Central memory CD8-positive, alpha-beta T cell (primary cell): ENCODE measurements at regions not wholly inside any gene's neighbourhood (a gene's known extent, or its start where the extent isn't known, plus 50 kb on each side); places are given as distances from the start of the nearest gene placed in this dataset.

Source experiments
- ATAC-seq: fragments of 150-1000 bp; cut with Tn5 transposase; replicated peaks from 2 replicates; pipeline ENCODE4 v1.10.0; 2022; ENCODE audit warnings: mild to moderate bottlenecking, moderate FRiP score, moderate number of reproducible peaks; ENCODE audit not compliant: poor library complexity, severe bottlenecking; ENCODE audit errors: extremely low read depth
- DNase-seq, 2 donors: peaks; one replicate each; pipeline ENCODE4 v3.0.0; 2021; ENCODE audit warnings: low spot score in 2 of 2
- H3K27ac Mint-ChIP-seq: one replicate; pipeline ENCODE4 v1.8.0; 2022; ENCODE audit warnings: low read depth, mild to moderate bottlenecking, moderate library complexity, mixed read lengths
- H3K27me3 Mint-ChIP-seq: one replicate; pipeline ENCODE4 v1.8.0; 2022; ENCODE audit warnings: mixed read lengths
- H3K36me3 Mint-ChIP-seq: one replicate; pipeline ENCODE4 v1.8.0; 2022; ENCODE audit warnings: mild to moderate bottlenecking, moderate library complexity, mixed read lengths; ENCODE audit not compliant: insufficient read depth
- H3K4me1 Mint-ChIP-seq: one replicate; pipeline ENCODE4 v1.8.0; 2022; ENCODE audit warnings: mixed read lengths
- H3K4me3 Mint-ChIP-seq: one replicate; pipeline ENCODE4 v1.8.0; 2022; ENCODE audit warnings: mild to moderate bottlenecking, moderate library complexity, mixed read lengths
- H3K9me3 Mint-ChIP-seq: one replicate; pipeline ENCODE4 v1.8.0; 2022; ENCODE audit warnings: mixed read lengths

DNA sequence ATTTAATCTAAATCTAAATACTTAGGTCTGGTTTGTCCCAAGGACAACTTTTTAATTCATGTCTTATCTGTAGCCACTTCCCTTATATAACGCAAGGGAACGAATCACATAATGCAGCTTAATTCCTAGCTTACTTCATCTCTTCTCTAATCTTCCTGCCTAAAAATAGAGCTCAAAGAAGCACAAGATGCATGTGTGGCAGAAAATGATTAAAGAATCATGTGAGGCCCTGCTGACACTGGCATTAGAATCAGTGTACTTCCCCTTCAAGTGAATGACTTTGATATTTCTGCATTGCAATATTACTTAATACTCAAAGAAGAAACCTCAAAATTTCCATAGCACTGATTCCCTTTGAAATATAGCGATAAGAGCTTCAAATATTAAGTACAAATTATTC lies 317.9 kb upstream of the FTMT start:
- Mint-ChIP-seq H3K4me1 (no peaks in the 10 kb centered on the region), H3K36me3 (no peaks in the 10 kb centered on the region), H3K27ac (no peak overlapping the region), H3K27me3 (no peaks in the 10 kb centered on the region), H3K4me3 (no peak overlapping the region), H3K9me3 (peaks cover 22% of the 10 kb centered on the region)
- ATAC-seq = no peak
- DNase-seq = no peak

DNA sequence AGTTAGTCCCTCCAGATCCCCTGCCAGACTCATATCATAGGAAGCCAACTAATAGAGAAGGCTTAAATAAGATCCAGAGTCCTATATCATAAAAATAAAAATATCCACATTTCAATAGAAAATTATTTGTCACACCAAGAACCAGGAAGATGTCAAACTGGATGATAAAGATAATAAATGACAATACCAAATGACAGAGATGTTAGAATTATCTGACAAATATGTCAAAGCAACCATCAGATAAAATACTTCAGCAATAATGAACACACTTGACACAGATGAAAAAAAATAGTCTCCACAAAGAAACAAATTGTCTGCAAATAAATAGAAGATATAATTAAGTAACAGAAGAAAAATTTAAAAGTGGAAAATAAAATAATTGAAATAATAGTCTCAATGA lies 300.7 kb upstream of the FTMT start:
- H3K9me3 Mint-ChIP-seq = peaks cover 5% of the 10 kb centered on the region
- H3K27ac Mint-ChIP-seq = no peak overlapping the region
- no peaks in the 10 kb centered on the region for H3K4me1 Mint-ChIP-seq
- DNase-seq = no peak
- H3K4me3 Mint-ChIP-seq = no peak overlapping the region
- ATAC-seq = no peak
- H3K27me3 Mint-ChIP-seq = no peaks in the 10 kb centered on the region
- H3K36me3 Mint-ChIP-seq = peaks cover 2% of the 10 kb centered on the region

GRCh38 chr5:121559832-121560231 lies 291.9 kb upstream of the FTMT start:
- no peaks in the 10 kb centered on the region for H3K4me1 Mint-ChIP-seq
- no peaks in the 10 kb centered on the region for H3K27me3 Mint-ChIP-seq
- peaks cover 6% of the 10 kb centered on the region for H3K9me3 Mint-ChIP-seq
- DNase-seq (no peak), ATAC-seq (no peak)
- H3K27ac Mint-ChIP-seq = no peak overlapping the region
- no peak overlapping the region for H3K4me3 Mint-ChIP-seq
- H3K36me3 Mint-ChIP-seq = no peaks in the 10 kb centered on the region

DNA sequence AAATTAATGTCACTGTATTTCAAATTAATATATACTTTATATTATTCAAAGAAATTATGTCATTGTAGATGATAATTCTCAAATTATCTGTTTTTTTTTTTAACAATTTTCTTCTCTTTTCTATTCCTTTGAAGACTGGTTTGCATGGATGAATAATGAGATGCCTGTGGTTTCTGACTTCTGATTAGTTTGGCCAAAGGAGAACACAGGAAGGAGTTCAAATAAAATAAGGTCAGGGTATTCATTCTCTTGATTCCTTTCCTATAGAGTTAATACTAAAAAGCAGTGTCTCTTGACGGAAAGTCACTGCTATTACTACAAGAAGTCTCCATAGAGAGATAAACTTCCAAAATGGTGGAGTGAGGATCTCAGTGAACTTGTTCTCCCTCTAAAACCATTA lies 279.6 kb upstream of the FTMT start:
- Mint-ChIP-seq H3K36me3 (no peaks in the 10 kb centered on the region), H3K9me3 (peaks cover 11% of the 10 kb centered on the region), H3K4me1 (no peaks in the 10 kb centered on the region), H3K27me3 (no peaks in the 10 kb centered on the region), H3K27ac (no peak overlapping the region), H3K4me3 (no peak overlapping the region)
- DNase-seq (no peak), ATAC-seq (no peak)

- ATAC-seq (no peak), DNase-seq (no peak)
- no peaks in the 10 kb centered on the region for H3K27me3 Mint-ChIP-seq
- no peaks in the 10 kb centered on the region for H3K4me1 Mint-ChIP-seq
- H3K4me3 Mint-ChIP-seq = no peak overlapping the region
- H3K27ac Mint-ChIP-seq = no peak overlapping the region
- no peaks in the 10 kb centered on the region for H3K36me3 Mint-ChIP-seq
- peaks cover 11% of the 10 kb centered on the region for H3K9me3 Mint-ChIP-seq
Observed at GRCh38 chr5:121573721-121574382, 277.8 kb upstream of the FTMT start.

DNA sequence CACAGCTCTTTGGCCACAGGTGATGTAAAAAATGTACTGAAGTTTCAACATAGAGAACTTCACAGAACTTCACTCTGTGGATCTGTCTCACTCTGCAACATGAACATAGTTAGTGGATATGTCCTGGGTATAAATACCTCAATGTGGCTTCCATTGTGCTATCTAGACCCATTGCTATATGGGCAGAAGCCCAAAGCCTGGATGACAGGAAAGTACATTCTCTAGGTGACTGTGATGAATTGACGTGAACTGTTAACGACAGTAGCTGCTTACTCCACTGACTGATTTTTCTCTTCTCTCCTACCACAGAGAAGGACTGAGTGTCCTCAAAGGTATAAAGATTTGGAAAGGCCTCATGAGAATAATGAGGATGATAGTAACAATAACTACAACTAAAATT lies 270.1 kb upstream of the FTMT start:
- Mint-ChIP-seq H3K36me3 (no peaks in the 10 kb centered on the region), H3K4me1 (no peaks in the 10 kb centered on the region)
- no peak for ATAC-seq

GRCh38 chr5:121596882-121597281 lies 254.8 kb upstream of the FTMT start:
- ATAC-seq (no peak), DNase-seq (no peak)
- H3K27ac Mint-ChIP-seq = no peak overlapping the region
- H3K9me3 Mint-ChIP-seq = peaks cover 13% of the 10 kb centered on the region
- H3K27me3 Mint-ChIP-seq = no peaks in the 10 kb centered on the region
- no peak overlapping the region for H3K4me3 Mint-ChIP-seq
- no peaks in the 10 kb centered on the region for H3K36me3 Mint-ChIP-seq
- no peaks in the 10 kb centered on the region for H3K4me1 Mint-ChIP-seq

More for the DNA sequence above, 270.1 kb upstream of the FTMT start:
- no peaks in the 10 kb centered on the region for H3K27me3 Mint-ChIP-seq
- H3K4me3 Mint-ChIP-seq = no peak overlapping the region
- DNase-seq = no peak
- no peak overlapping the region for H3K27ac Mint-ChIP-seq
- peaks cover 31% of the 10 kb centered on the region for H3K9me3 Mint-ChIP-seq

- no peak for ATAC-seq
- Mint-ChIP-seq H3K27me3 (no peaks in the 10 kb centered on the region), H3K4me1 (no peaks in the 10 kb centered on the region), H3K36me3 (no peaks in the 10 kb centered on the region), H3K9me3 (peaks cover 23% of the 10 kb centered on the region), H3K27ac (no peak overlapping the region), H3K4me3 (no peak overlapping the region)
- no peak for DNase-seq
Observed at GRCh38 chr5:121608826-121609225, 242.9 kb upstream of the FTMT start.

- no peak overlapping the region for H3K27ac Mint-ChIP-seq
- H3K4me1 Mint-ChIP-seq = no peaks in the 10 kb centered on the region
- H3K27me3 Mint-ChIP-seq = no peaks in the 10 kb centered on the region
- DNase-seq (no peak), ATAC-seq (no peak)
- H3K9me3 Mint-ChIP-seq = peaks cover 8% of the 10 kb centered on the region
- H3K4me3 Mint-ChIP-seq = no peak overlapping the region
- H3K36me3 Mint-ChIP-seq = no peaks in the 10 kb centered on the region
Observed at GRCh38 chr5:121624035-121624434, 227.6 kb upstream of the FTMT start.

GRCh38 chr5:121628783-121629182 lies 222.9 kb upstream of the FTMT start:
- DNase-seq (no peak), ATAC-seq (no peak)
- H3K27ac Mint-ChIP-seq = no peak overlapping the region
- H3K9me3 Mint-ChIP-seq = peaks cover 8% of the 10 kb centered on the region
- H3K4me1 Mint-ChIP-seq = no peaks in the 10 kb centered on the region
- no peak overlapping the region for H3K4me3 Mint-ChIP-seq
- no peaks in the 10 kb centered on the region for H3K36me3 Mint-ChIP-seq
- H3K27me3 Mint-ChIP-seq = no peaks in the 10 kb centered on the region

DNA sequence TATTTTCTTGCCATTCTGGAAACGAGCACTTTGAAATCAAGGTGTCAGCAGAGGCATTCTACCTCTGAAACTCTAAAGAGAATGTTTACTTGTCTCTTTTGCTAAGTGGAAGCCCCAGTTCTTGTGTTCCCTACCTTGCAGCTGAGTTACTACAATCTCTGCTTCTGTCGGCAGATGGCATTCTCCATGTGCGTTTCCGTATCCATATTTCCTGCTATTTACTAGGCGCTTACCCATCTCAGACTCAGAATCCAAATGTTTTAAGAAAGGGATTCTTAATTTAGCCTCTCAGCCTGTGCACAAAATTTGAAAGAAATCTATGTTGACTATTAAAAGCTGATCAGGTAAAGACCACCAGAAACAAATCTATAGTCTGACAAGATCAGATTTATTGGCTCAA lies 221.3 kb upstream of the FTMT start:
- H3K4me1 Mint-ChIP-seq = no peaks in the 10 kb centered on the region
- H3K4me3 Mint-ChIP-seq = no peak overlapping the region
- ATAC-seq = no peak
- no peaks in the 10 kb centered on the region for H3K27me3 Mint-ChIP-seq
- H3K36me3 Mint-ChIP-seq = no peaks in the 10 kb centered on the region
- H3K27ac Mint-ChIP-seq = no peak overlapping the region
- no peak for DNase-seq
- H3K9me3 Mint-ChIP-seq = peaks cover under 1% of the 10 kb centered on the region

DNA sequence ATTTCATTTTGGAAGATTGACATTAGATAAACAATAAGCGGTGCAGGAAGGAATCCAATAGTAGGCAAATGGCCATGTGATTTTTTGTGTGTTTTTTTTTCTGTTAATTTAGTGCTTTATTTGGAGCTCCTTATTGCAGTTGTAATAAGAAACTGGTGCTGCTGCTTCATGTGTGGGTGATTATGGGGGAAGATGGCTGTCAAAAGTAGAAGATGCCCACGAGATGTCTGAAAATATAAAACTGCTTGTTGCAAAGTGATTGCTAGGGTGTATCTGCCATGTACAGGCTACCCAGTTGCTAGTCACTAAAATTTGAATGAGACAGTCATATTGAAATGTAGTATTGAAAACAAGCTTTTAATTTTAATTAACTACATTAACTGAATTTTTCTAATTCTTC lies 216.7 kb upstream of the FTMT start:
- ATAC-seq = no peak
- H3K4me1 Mint-ChIP-seq = no peaks in the 10 kb centered on the region
- no peak for DNase-seq
- no peak overlapping the region for H3K4me3 Mint-ChIP-seq
- H3K36me3 Mint-ChIP-seq = no peaks in the 10 kb centered on the region
- H3K9me3 Mint-ChIP-seq = peaks cover 13% of the 10 kb centered on the region
- no peaks in the 10 kb centered on the region for H3K27me3 Mint-ChIP-seq
- no peak overlapping the region for H3K27ac Mint-ChIP-seq

GRCh38 chr5:121638126-121638525 lies 213.6 kb upstream of the FTMT start:
- no peaks in the 10 kb centered on the region for H3K4me1 Mint-ChIP-seq
- peaks cover 22% of the 10 kb centered on the region for H3K9me3 Mint-ChIP-seq
- no peak overlapping the region for H3K4me3 Mint-ChIP-seq
- DNase-seq (no peak), ATAC-seq (no peak)
- H3K27me3 Mint-ChIP-seq = no peaks in the 10 kb centered on the region
- no peaks in the 10 kb centered on the region for H3K36me3 Mint-ChIP-seq
- H3K27ac Mint-ChIP-seq = no peak overlapping the region

GRCh38 chr5:121640298-121640697 lies 211.4 kb upstream of the FTMT start:
- H3K27ac Mint-ChIP-seq = no peak overlapping the region
- ATAC-seq (no peak), DNase-seq (no peak)
- H3K27me3 Mint-ChIP-seq = no peaks in the 10 kb centered on the region
- H3K36me3 Mint-ChIP-seq = no peaks in the 10 kb centered on the region
- H3K9me3 Mint-ChIP-seq = peaks cover 33% of the 10 kb centered on the region
- no peaks in the 10 kb centered on the region for H3K4me1 Mint-ChIP-seq
- no peak overlapping the region for H3K4me3 Mint-ChIP-seq
